ENCODE measurements at regions not wholly inside any gene's neighbourhood (a gene's known extent, or its start where the extent isn't known, plus 50 kb on each side); places are given as distances from the start of the nearest gene placed in this dataset.

DNA sequence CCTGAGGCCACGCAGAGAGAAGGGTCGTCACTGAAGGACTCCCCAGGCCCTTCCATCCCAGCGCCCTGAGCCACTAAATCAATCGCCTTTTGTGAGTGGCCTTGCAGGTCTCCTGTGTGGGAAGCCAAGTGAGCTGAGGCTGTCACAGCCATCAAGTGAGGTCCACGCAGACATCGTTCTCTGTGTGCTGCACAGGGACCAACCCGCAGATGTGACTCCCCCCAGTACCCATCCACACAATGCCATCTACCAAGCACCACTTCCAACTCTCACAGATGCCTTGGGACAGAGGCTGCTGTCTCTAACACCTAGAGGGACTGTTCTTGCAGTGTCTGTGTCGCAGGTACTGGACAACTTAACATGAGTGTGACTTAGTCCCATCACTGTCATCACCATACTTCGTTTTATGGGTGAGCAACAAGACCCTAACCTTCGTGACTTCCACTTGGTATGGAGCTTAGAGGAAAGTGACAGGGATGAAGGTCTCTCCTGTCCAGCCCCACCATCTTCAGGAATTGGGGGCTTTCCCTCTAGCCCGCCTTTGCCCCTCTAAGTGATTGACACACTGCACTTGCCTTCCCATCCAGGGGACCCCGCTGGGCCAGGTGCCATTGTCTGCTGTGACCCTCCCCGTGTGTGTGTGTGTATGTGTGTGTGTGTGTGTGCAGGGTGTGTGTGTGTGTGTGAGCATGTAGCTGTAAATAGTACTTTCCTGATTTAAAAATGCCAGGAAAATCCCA is 51.4 kb upstream of the TMEM72 start:
- no peak for DNase-seq

DNA sequence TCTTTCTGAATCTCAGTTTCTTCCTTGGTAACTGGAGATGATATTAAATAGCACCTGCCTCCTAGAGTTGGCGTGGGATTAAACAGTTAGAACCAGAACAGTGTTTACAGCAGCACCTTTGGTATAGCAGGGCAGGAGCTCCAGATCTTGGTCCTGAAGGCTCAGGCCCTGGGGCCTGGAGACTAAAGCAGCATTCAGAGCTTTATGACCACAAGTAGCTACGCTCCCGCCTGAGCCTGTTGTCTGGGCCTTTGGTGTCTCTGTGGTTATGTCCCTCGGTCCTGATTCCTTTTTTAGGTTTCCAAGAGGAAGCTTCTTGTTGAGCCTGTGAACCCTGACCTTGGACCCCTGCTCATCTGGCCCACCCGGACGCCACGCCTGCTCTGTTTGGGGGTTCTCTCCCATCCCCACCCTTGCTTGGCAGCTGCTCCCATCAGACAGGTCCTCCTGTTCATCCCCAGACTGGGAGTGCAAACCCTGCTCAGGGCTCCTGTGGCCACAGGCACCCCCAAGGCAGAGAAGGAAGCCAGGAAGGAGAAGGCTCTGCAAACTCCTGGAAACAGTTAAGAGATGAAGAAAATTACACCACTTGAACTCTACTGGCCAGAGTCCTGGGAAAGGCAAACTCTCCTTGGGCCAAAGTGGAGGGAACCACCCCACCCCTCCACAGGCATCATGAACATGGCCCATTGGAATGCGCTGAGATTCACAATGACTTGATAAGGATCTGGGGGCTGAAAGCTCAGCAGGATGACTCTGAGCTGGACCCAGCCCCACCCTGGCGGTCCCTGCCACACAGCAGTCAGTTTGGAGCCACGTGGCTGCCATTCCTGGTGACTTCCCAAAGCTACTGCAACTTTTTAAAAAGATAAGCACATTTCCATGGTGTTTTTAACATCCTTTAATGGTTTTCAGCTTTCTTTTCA is 50.1 kb upstream of the TMEM72 start:
- DNase-seq = peak; percentile 81
